Stomach (tissue), 8 donors: ENCODE measurements at regions not wholly inside any gene's neighbourhood (a gene's known extent, or its start where the extent isn't known, plus 50 kb on each side); places are given as distances from the start of the nearest gene placed in this dataset.

Source experiments
- DNase-seq, 2 donors: peaks; one replicate each; pipeline versions ENCODE4 v3.0.0 to v3.0.0-alpha.2; 2013 to 2019
- H3K27ac ChIP-seq, 5 donors: fragments of 200-600 bp in 4 of 5; sonication (generic) in 4 of 5; one replicate each; pipeline ENCODE4 v1.5.1; 2013 to 2019; ENCODE audit warnings: mild to moderate bottlenecking in 1 of 5, moderate library complexity in 1 of 5
- H3K27me3 ChIP-seq, 3 donors: fragments of 200-600 bp; sonication (generic); one replicate each; pipeline ENCODE4 v1.5.1; 2017 to 2019; ENCODE audit warnings: mixed run types in 1 of 3
- H3K36me3 ChIP-seq, 4 donors: fragments of 200-600 bp; sonication (generic); 1 replicate in 3 of 4; 2 replicates in 1 of 4; pipeline ENCODE4 v1.5.1; 2016 to 2019
- H3K4me1 ChIP-seq, 4 donors: fragments of 200-600 bp; sonication (generic); one replicate each; pipeline ENCODE4 v1.5.1; 2016 to 2019
- H3K4me3 ChIP-seq, 4 donors: fragments of 200-600 bp; sonication (generic) in 3 of 4; one replicate each; pipeline ENCODE4 v1.5.1; 2016 to 2019; ENCODE audit warnings: mild to moderate bottlenecking in 1 of 4
- H3K9me3 ChIP-seq, 4 donors: fragments of 200-600 bp; sonication (generic); one replicate each; pipeline ENCODE4 v1.5.1; 2016 to 2019
- EP300 ChIP-seq: sonication (generic); formaldehyde crosslinking; IDR thresholded peaks from one replicate; pipeline ENCODE4 v1.6.1; 2017; ENCODE audit warnings: antibody characterized with exemption
- POLR2A ChIP-seq, 4 donors: fragments of 450-650 bp; IDR thresholded peaks; one replicate each; pipeline ENCODE4 v1.6.1; 2016; ENCODE audit warnings: antibody characterized with exemption in 4 of 4, control low read depth in 2 of 4, mild to moderate bottlenecking in 1 of 4, moderate library complexity in 1 of 4
- POLR2AphosphoS5 ChIP-seq, 3 donors: sonication (generic); formaldehyde crosslinking; IDR thresholded peaks; one replicate each; pipeline ENCODE4 v1.6.1; 2016; ENCODE audit warnings: antibody characterized with exemption in 3 of 3
- WGBS, 5 donors: extraction: QIAGEN DNeasy Blood & Tissue Kit in 3 of 5; methylation state at CpG; one replicate each; pipeline versions ENCODE4 v1.1.5 to v1.1.7; 2013 to 2018; 5-methylcytosine and 5-hydroxymethylcytosine counted together
- intact Hi-C: fragments of 100-400 bp; cut with DNase I; formaldehyde crosslinking; loops from one replicate; pipeline ENCODE4 v1.15.1; 2023; ENCODE audit warnings: low total_unique reads
- small RNA-seq, 4 donors: library from RNA; depleted of rRNA; stranded (forward); fragments of <200 nt; gene quantifications; one replicate each; pipeline ENCODE3, GENCODE V24; 2016
- TF ChIP-seq, protein P1 (sequence below), 7 experiments: fragments of 450-650 bp in 4 of 7; fragments of 200-600 bp in 3 of 7; sonication (generic) in 3 of 7; IDR thresholded peaks; one replicate each; pipeline ENCODE4 v1.5.1; 2016 to 2019; ENCODE audit warnings: antibody characterized with exemption in 7 of 7, control low read depth in 2 of 7, mild to moderate bottlenecking in 1 of 7
- donor health status: healthy with polysubstance abuse.
- donor health status: Bipolar disorder and iron deficiency.
- donor health status: healthy.

DNA sequence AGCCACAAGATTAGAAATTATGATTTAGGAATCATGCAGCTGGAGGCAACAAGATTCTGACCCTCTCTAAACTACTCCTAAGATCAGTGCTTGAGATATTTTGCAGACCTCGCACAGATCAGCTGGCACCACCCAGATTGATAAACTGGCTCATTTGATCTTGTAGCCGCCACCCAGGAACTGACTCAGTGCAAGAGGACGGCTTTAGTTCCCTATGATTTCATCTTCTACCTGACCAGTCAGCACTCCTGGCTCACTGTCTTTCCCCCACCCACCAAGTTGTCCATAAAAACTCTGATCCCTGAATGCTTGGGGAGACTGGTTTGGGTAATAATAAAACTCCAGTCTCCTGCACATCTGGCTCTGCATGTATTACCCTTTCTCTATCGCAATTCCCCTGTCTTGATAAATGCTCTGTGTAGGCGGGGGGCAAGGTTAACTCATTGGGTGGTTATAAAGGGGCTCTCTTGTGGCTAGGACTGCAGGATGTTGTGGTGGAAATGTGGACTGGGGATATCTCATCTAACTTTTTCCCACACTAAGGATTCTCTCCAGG is 96.1 kb downstream of the ARL6IP6 start:
- TF ChIP-seq EP300, result no peak
- TF ChIP-seq POLR2AphosphoS5 (IDR thresholded peaks at IDR 0.05), result no peak
- TF ChIP-seq, protein P1, sequence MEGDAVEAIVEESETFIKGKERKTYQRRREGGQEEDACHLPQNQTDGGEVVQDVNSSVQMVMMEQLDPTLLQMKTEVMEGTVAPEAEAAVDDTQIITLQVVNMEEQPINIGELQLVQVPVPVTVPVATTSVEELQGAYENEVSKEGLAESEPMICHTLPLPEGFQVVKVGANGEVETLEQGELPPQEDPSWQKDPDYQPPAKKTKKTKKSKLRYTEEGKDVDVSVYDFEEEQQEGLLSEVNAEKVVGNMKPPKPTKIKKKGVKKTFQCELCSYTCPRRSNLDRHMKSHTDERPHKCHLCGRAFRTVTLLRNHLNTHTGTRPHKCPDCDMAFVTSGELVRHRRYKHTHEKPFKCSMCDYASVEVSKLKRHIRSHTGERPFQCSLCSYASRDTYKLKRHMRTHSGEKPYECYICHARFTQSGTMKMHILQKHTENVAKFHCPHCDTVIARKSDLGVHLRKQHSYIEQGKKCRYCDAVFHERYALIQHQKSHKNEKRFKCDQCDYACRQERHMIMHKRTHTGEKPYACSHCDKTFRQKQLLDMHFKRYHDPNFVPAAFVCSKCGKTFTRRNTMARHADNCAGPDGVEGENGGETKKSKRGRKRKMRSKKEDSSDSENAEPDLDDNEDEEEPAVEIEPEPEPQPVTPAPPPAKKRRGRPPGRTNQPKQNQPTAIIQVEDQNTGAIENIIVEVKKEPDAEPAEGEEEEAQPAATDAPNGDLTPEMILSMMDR (IDR thresholded peaks at IDR 0.05), result no peak
- TF ChIP-seq POLR2A (IDR thresholded peaks at IDR 0.05), result no peak
- no peaks in the 10 kb centered on the region for H3K36me3 ChIP-seq
- H3K4me3 ChIP-seq, result no peak overlapping the region
- WGBS, 5 donors, result 43 to 66% (median 55%) methylated on average over 5 of the region's 5 CpGs
- H3K27ac ChIP-seq, result no peak overlapping the region
- no peaks in the 10 kb centered on the region for H3K27me3 ChIP-seq
- intact Hi-C loops, result no loop called here
- peaks cover 0 to 20% (median 13%) of the 10 kb centered on the region in 4 donors for H3K9me3 ChIP-seq
- no peaks in the 10 kb centered on the region for H3K4me1 ChIP-seq
- DNase-seq, result no peak

DNA sequence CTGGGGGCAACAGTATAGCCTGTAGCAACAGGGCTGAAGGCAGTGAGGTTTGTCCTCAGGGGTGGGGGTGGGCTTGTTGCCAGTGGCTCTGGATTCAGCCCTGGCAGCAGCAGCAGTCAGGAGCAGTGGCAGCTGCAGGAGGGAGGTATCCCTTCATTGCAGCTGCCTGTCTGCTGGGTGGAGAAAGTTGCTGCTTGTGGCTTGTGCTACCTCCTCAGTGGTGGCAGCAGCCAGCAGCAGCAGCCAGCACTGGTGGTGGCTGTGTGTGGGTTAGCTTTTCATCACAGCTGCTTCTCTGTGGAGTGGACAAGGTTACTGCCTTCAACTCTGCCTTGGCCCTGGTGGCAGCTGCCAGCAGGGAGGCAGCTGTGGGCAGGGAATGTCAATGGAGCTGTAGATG is 94.9 kb downstream of the ARL6IP6 start:
- Histone ChIP-seq H3K36me3 (no peaks in the 10 kb centered on the region), H3K4me1 (no peaks in the 10 kb centered on the region), H3K4me3 (no peak overlapping the region), H3K27me3 (no peaks in the 10 kb centered on the region), H3K9me3 (peaks cover 0 to 20% (median 13%) of the 10 kb centered on the region in 4 donors), H3K27ac (no peak overlapping the region)
- TF ChIP-seq, protein P1 (IDR thresholded peaks at IDR 0.05), result no peak
- TF ChIP-seq POLR2A (IDR thresholded peaks at IDR 0.05) (no peak), POLR2AphosphoS5 (IDR thresholded peaks at IDR 0.05) (no peak), EP300 (no peak)
- intact Hi-C loops, result no loop called here
- no peak for DNase-seq

Small RNA genes lying in the stretch of these regions (small RNA-seq; reads per million reads assigned to genes)
- gene AC009969.1, result 0 reads per million in 4 donors
- 0 reads per million in 4 donors for gene AC079150.2
